H1 (cell line): ENCODE measurements at regions not wholly inside any gene's neighbourhood (a gene's known extent, or its start where the extent isn't known, plus 50 kb on each side); places are given as distances from the start of the nearest gene placed in this dataset.

ENCODE experiments used
- CTCF ChIA-PET: fragments of 300-600 bp; sonication (Branson Sonifier 250); formaldehyde crosslinking; loops from one replicate; lab custom pipeline; 2021; ENCODE audit not compliant: partially characterized antibody; lab: Charles Lee
- POLR2A ChIA-PET: fragments of 300-600 bp; sonication (Branson Sonifier 250); formaldehyde crosslinking; loops from one replicate; lab custom pipeline; 2021; ENCODE audit warnings: inconsistent platforms; ENCODE audit not compliant: partially characterized antibody; lab: Charles Lee
- DNase-seq, 2 experiments: peaks; one replicate each; pipeline versions ENCODE4 v3.0.0 to v3.0.0-alpha.2; 2010 to 2022; ENCODE audit warnings: low spot score in 2 of 2, low read depth in 1 of 2, mixed read lengths in 1 of 2
- FAIRE-seq: peaks from 2 replicates; lab custom pipeline; 2011; peaks lifted over from hg19 to GRCh38; lab: Jason Lieb, UNC
- H2AFZ ChIP-seq: 2 replicates; pipeline ENCODE4 v1.8.1; 2012; ENCODE audit warnings: low read length, inconsistent platforms
- H2AK5ac ChIP-seq: 2 replicates; pipeline ENCODE4 v1.6.1; 2013; ENCODE audit warnings: low read depth, low read length
- H2BK120ac ChIP-seq: replicated peaks from 2 replicates; pipeline ENCODE3; 2013; ENCODE audit warnings: low read depth, low read length, inconsistent platforms
- H2BK12ac ChIP-seq: 2 replicates; pipeline ENCODE4 v1.6.1; 2013; ENCODE audit warnings: low read depth, low read length
- H2BK15ac ChIP-seq: 2 replicates; pipeline ENCODE4 v1.6.1; 2013; ENCODE audit warnings: low read length
- H2BK20ac ChIP-seq: 2 replicates; pipeline ENCODE4 v1.6.1; 2013; ENCODE audit warnings: low read length
- H2BK5ac ChIP-seq: 2 replicates; pipeline ENCODE4 v1.6.1; 2013; ENCODE audit warnings: low read depth, low read length
- H3K14ac ChIP-seq: 2 replicates; pipeline ENCODE4 v1.6.1; 2013; ENCODE audit warnings: inconsistent platforms; ENCODE audit not compliant: insufficient read length
- H3K18ac ChIP-seq: 2 replicates; pipeline ENCODE4 v1.6.1; 2013; ENCODE audit warnings: low read length; ENCODE audit errors: extremely low read depth
- H3K23ac ChIP-seq: 2 replicates; pipeline ENCODE4 v1.6.1; 2013; ENCODE audit warnings: inconsistent platforms; ENCODE audit not compliant: insufficient read length
- H3K23me2 ChIP-seq: 2 replicates; pipeline ENCODE4 v1.6.1; 2013; ENCODE audit warnings: low read depth, low read length
- H3K27ac ChIP-seq: 2 replicates; pipeline ENCODE4 v1.6.1; 2011; ENCODE audit warnings: low read depth, low read length, inconsistent platforms
- H3K27me3 ChIP-seq, 4 experiments: replicated peaks in 1 of 4; 1 replicate in 1 of 4; 2 replicates in 3 of 4; pipeline versions ENCODE4 v1.6.1 to v1.8.1; 2011 to 2013; ENCODE audit warnings: low read length in 3 of 4, mild to moderate bottlenecking in 3 of 4, inconsistent platforms in 2 of 4, mixed read lengths in 2 of 4, moderate library complexity in 1 of 4; ENCODE audit not compliant: control insufficient read depth in 3 of 4, insufficient read depth in 3 of 4; ENCODE audit errors: extremely low read depth in 1 of 4
- H3K36me3 ChIP-seq, 4 experiments: 2 replicates each; pipeline versions ENCODE4 v1.6.1 to v1.8.1; 2011 to 2013; ENCODE audit warnings: mild to moderate bottlenecking in 4 of 4, low read length in 3 of 4, moderate library complexity in 2 of 4, control low read depth in 1 of 4, inconsistent platforms in 1 of 4; ENCODE audit not compliant: insufficient read depth in 4 of 4, control insufficient read depth in 2 of 4
- H3K4ac ChIP-seq: replicated peaks from 2 replicates; pipeline ENCODE3; 2013; ENCODE audit warnings: low read length, low read depth, mixed read lengths, inconsistent platforms; ENCODE audit not compliant: insufficient read length
- H3K4me1 ChIP-seq, 4 experiments: replicated peaks in 1 of 4; 1 replicate in 1 of 4; 2 replicates in 3 of 4; pipeline versions ENCODE4 v1.6.1 to v1.8.1; 2011 to 2013; ENCODE audit warnings: low read length in 3 of 4, inconsistent platforms in 2 of 4, mixed read lengths in 1 of 4; ENCODE audit not compliant: insufficient read depth in 4 of 4, control insufficient read depth in 3 of 4
- H3K4me2 ChIP-seq, 2 experiments: 2 replicates each; pipeline versions ENCODE4 v1.6.1 to v1.8.1; 2011 to 2013; ENCODE audit warnings: low read depth in 2 of 2, low read length in 2 of 2, control low read depth in 1 of 2, inconsistent platforms in 1 of 2, mild to moderate bottlenecking in 1 of 2; ENCODE audit not compliant: insufficient read depth in 1 of 2
- H3K4me3 ChIP-seq, 4 experiments: fragments of 200-600, 300-600 bp in 1 of 4; sonication (generic), shearing (Covaris generic), sonication (Bioruptor Twin) in 1 of 4; 2 replicates each; pipeline versions ENCODE4 v1.5.1 to v1.8.1; 2011 to 2016; ENCODE audit warnings: low read length in 4 of 4, low read depth in 3 of 4, control low read depth in 2 of 4, inconsistent platforms in 2 of 4, mild to moderate bottlenecking in 2 of 4, mixed read lengths in 1 of 4, moderate library complexity in 1 of 4; ENCODE audit not compliant: insufficient read depth in 2 of 4; ENCODE audit errors: extremely low read depth in 1 of 4
- H3K56ac ChIP-seq: replicated peaks from 2 replicates; pipeline ENCODE3; 2013; ENCODE audit warnings: low read depth, mild to moderate bottlenecking, mixed read lengths, low read length, inconsistent platforms; ENCODE audit not compliant: insufficient read length
- H3K79me1 ChIP-seq: 2 replicates; pipeline ENCODE4 v1.6.1; 2013; ENCODE audit warnings: low read depth, low read length, control low read depth
- H3K79me2 ChIP-seq, 2 experiments: 2 replicates each; pipeline versions ENCODE4 v1.6.1 to v1.8.1; 2012 to 2013; ENCODE audit warnings: low read length in 2 of 2, mild to moderate bottlenecking in 2 of 2, inconsistent platforms in 1 of 2; ENCODE audit not compliant: insufficient read depth in 2 of 2, control insufficient read depth in 1 of 2
- H3K9ac ChIP-seq, 4 experiments: replicated peaks in 1 of 4; 1 replicate in 1 of 4; 2 replicates in 3 of 4; pipeline versions ENCODE4 v1.6.1 to v1.8.1; 2011 to 2013; ENCODE audit warnings: low read depth in 3 of 4, low read length in 3 of 4, control low read depth in 2 of 4, mild to moderate bottlenecking in 2 of 4, moderate library complexity in 2 of 4, inconsistent platforms in 1 of 4; ENCODE audit errors: extremely low read depth in 1 of 4
- H3K9me3 ChIP-seq, 2 experiments: 2 replicates each; pipeline versions ENCODE4 v1.6.1 to v1.8.1; 2012 to 2013; ENCODE audit warnings: mild to moderate bottlenecking in 2 of 2, moderate library complexity in 2 of 2, control low read depth in 1 of 2, inconsistent platforms in 1 of 2, low read depth in 1 of 2, low read length in 1 of 2, mixed read lengths in 1 of 2; ENCODE audit not compliant: insufficient read depth in 2 of 2
- H4K20me1 ChIP-seq, 2 experiments: replicated peaks in 1 of 2; 2 replicates each; pipeline versions ENCODE3 to v1.8.1; 2011 to 2013; ENCODE audit warnings: inconsistent platforms in 2 of 2, low read length in 2 of 2, mild to moderate bottlenecking in 1 of 2; ENCODE audit not compliant: insufficient read depth in 2 of 2, control insufficient read depth in 1 of 2
- H4K5ac ChIP-seq: 2 replicates; pipeline ENCODE4 v1.6.1; 2013; ENCODE audit warnings: low read length, low read depth, mixed read lengths, inconsistent platforms; ENCODE audit not compliant: insufficient read length
- H4K8ac ChIP-seq: 2 replicates; pipeline ENCODE4 v1.8.0; 2013; ENCODE audit warnings: mild to moderate bottlenecking, moderate library complexity, low read length, inconsistent platforms; ENCODE audit not compliant: insufficient read depth; ENCODE audit errors: extremely low read depth
- H4K91ac ChIP-seq: replicated peaks from 2 replicates; pipeline ENCODE3; 2013; ENCODE audit warnings: low read length, mixed read lengths, inconsistent platforms; ENCODE audit not compliant: insufficient read length
- CBX8 ChIP-seq: fragments of 300-800, 300-1000 bp; sonication (generic); IDR thresholded peaks from 2 replicates; pipeline ENCODE4 v1.7.1; 2016; ENCODE audit warnings: low read depth, low read length, borderline replicate concordance
- EP300 ChIP-seq, 2 experiments: IDR thresholded peaks; 1 replicate in 1 of 2; 2 replicates in 1 of 2; pipeline ENCODE4 v1.6.1; 2011 to 2012; ENCODE audit warnings: low read depth in 2 of 2, low read length in 2 of 2, mild to moderate bottlenecking in 2 of 2, borderline replicate concordance in 1 of 2, inconsistent platforms in 1 of 2, moderate library complexity in 1 of 2
- EZH2 ChIP-seq: fragments of 200-600 bp; sonication (generic); IDR thresholded peaks from 2 replicates; pipeline ENCODE4 v1.7.1; 2012; ENCODE audit warnings: low read depth, mild to moderate bottlenecking, moderate library complexity, low read length, inconsistent platforms; ENCODE audit not compliant: severe bottlenecking
- GABPA ChIP-seq: IDR thresholded peaks from 2 replicates; pipeline ENCODE4 v1.6.1; 2011; ENCODE audit warnings: mild to moderate bottlenecking, low read length, moderate library complexity, borderline replicate concordance; ENCODE audit not compliant: insufficient read depth
- KDM4A ChIP-seq: IDR thresholded peaks from one replicate; pipeline ENCODE4 v1.7.1; 2012; ENCODE audit warnings: low read depth, mild to moderate bottlenecking, moderate library complexity, low read length, inconsistent platforms; ENCODE audit not compliant: severe bottlenecking
- MAFK ChIP-seq: IDR thresholded peaks from 2 replicates; pipeline ENCODE4 v1.6.1; 2012; ENCODE audit warnings: low read depth, mild to moderate bottlenecking, improper control_type of control experiment, low read length
- POU5F1 ChIP-seq: IDR thresholded peaks from 2 replicates; pipeline ENCODE4 v1.6.1; 2011; ENCODE audit warnings: low read depth, mild to moderate bottlenecking, low read length, moderate library complexity
- RNF2 ChIP-seq: fragments of 200-900, 300-1000 bp; sonication (generic); IDR thresholded peaks from 2 replicates; pipeline ENCODE4 v1.7.1; 2016; ENCODE audit warnings: borderline replicate concordance, low read depth, mild to moderate bottlenecking, antibody characterized with exemption, low read length; ENCODE audit not compliant: poor library complexity, severe bottlenecking; ENCODE audit errors: missing control alignments
- SIN3A ChIP-seq, 2 experiments: IDR thresholded peaks in 1 of 2; conservative IDR thresholded peaks in 1 of 2; 2 replicates each; pipeline ENCODE4 v1.6.1; 2011 to 2012; ENCODE audit warnings: low read length in 2 of 2, improper control_type of control experiment in 1 of 2, low read depth in 1 of 2, mild to moderate bottlenecking in 1 of 2
- YY1 ChIP-seq: IDR thresholded peaks from 2 replicates; pipeline ENCODE4 v1.6.1; 2011; ENCODE audit warnings: low read depth, mild to moderate bottlenecking, low read length
- ZNF274 ChIP-seq: IDR thresholded peaks from 2 replicates; pipeline ENCODE4 v1.7.0; 2012; ENCODE audit warnings: low read length, borderline replicate concordance; ENCODE audit errors: extremely low read depth
- WGBS, 2 experiments: shearing (Covaris generic) in 1 of 2; methylation state at CpG; one replicate each; pipeline versions ENCODE4 v1.1.6 to v1.1.7; 2013 to 2015; ENCODE audit warnings: low lambda C conversion rate in 2 of 2, mixed read lengths in 2 of 2, inconsistent platforms in 1 of 2, low coverage in 1 of 2, missing lambda C conversion rate in 1 of 2; ENCODE audit not compliant: insufficient replicate concordance in 2 of 2, insufficient coverage in 1 of 2, insufficient read length in 1 of 2; ENCODE audit errors: extremely low coverage in 1 of 2, missing lambda C conversion rate in 1 of 2; 5-methylcytosine and 5-hydroxymethylcytosine counted together

- H4K20me1 ChIP-seq: no peaks in the 10 kb centered on the region
- H3K14ac ChIP-seq: no peak overlapping the region
- H2AK5ac ChIP-seq: no peak overlapping the region
- no peaks in the 10 kb centered on the region for H3K23me2 ChIP-seq
- no peak overlapping the region for H3K23ac ChIP-seq
- FAIRE-seq (no peak), DNase-seq (no peak)
- H3K79me2 ChIP-seq: no peaks in the 10 kb centered on the region
- ChIA-PET CTCF (interaction anchor here (1.3 kb wide), 1 partner anchor 312 kb away, joined by 3 read pairs; no protein-coding TSS in a partner anchor), POLR2A (no interaction called here)
- no peak overlapping the region for H2BK120ac ChIP-seq
- no peaks in the 10 kb centered on the region for H3K27me3 ChIP-seq
- no peak overlapping the region for H3K9ac ChIP-seq
- H3K4me1 ChIP-seq: no peaks in the 10 kb centered on the region
- no peak overlapping the region for H4K5ac ChIP-seq
- H2BK12ac ChIP-seq: no peak overlapping the region
- H3K4me2 ChIP-seq: no peak overlapping the region
- no peak overlapping the region for H3K27ac ChIP-seq
- H2BK15ac ChIP-seq: no peak overlapping the region
- no peak overlapping the region for H3K4ac ChIP-seq
- 93% methylated on average over 3 of the region's 3 CpGs; no CpG with 5 or more reads in 1 of the 2 experiments for WGBS, 2 experiments
- no peak overlapping the region for H2AFZ ChIP-seq
- H3K9me3 ChIP-seq: peaks cover 0 to 2% of the 10 kb centered on the region in 2 experiments; a peak in 1 of 4 replicates
- H3K4me3 ChIP-seq: no peak overlapping the region
- no peaks in the 10 kb centered on the region for H3K36me3 ChIP-seq
- no peak overlapping the region for H2BK5ac ChIP-seq
- no peak overlapping the region for H3K56ac ChIP-seq
- H2BK20ac ChIP-seq: no peak overlapping the region
- H4K8ac ChIP-seq: no peak overlapping the region
- no peak overlapping the region for H3K18ac ChIP-seq
- H4K91ac ChIP-seq: no peak overlapping the region
- no peaks in the 10 kb centered on the region for H3K79me1 ChIP-seq
- TF ChIP-seq CBX8 (no peak), RNF2 (no peak), YY1 (no peak), KDM4A (no peak), MAFK (no peak), ZNF274 (no peak), EZH2 (no peak), POU5F1 (no peak), EP300 (IDR thresholded peaks at IDR 0.05; ENCODE audit: borderline replicate concordance in 1 of 2, low read depth in 2 of 2, low read length in 2 of 2) (no peak), GABPA (no peak), SIN3A (conservative IDR thresholded peaks at IDR 0.05 in 1 of 2, IDR thresholded peaks at IDR 0.05 in 1 of 2; ENCODE audit: low read depth in 1 of 2, low read length in 2 of 2) (no peak)
Measured at GRCh38 chr3:59263152-59263551, 213.3 kb upstream of the CFAP20DC start.
